GM19239 (cell line): ENCODE measurements at regions not wholly inside any gene's neighbourhood (a gene's known extent, or its start where the extent isn't known, plus 50 kb on each side); places are given as distances from the start of the nearest gene placed in this dataset.

ENCODE experiments used
- DNase-seq: peaks from one replicate; pipeline ENCODE4 v3.0.0; 2011; ENCODE audit warnings: low spot score; ENCODE audit not compliant: insufficient read length
- FAIRE-seq: peaks from 2 replicates; lab custom pipeline; 2011; peaks lifted over from hg19 to GRCh38; lab: Jason Lieb, UNC

- DNase-seq, result no peak
Observed at GRCh38 chr4:121448231-121448630, 67.4 kb upstream of the QRFPR start.

GRCh38 chr4:121439669-121440068 is 58.9 kb upstream of the QRFPR start:
- DNase-seq (no peak), FAIRE-seq (no peak)

More at GRCh38 chr4:121448231-121448630, 67.4 kb upstream of the QRFPR start:
- FAIRE-seq, result no peak
